WTC11 (cell line): ENCODE measurements at regions not wholly inside any gene's neighbourhood (a gene's known extent, or its start where the extent isn't known, plus 50 kb on each side); places are given as distances from the start of the nearest gene placed in this dataset.

Experiments used
- AR ChIP-seq: fragments of 250-450 bp; sonication (Bioruptor Pico); IDR thresholded peaks from 2 replicates; pipeline ENCODE4 v1.9.0; 2021; ENCODE audit warnings: mild to moderate bottlenecking
- CTCF ChIP-seq: fragments of 200-600 bp; IDR thresholded peaks from 2 replicates; pipeline ENCODE4 v1.8.0; 2022; ENCODE audit warnings: antibody characterized with exemption
- GRHL2 ChIP-seq: fragments of 250-450 bp; sonication (Bioruptor Pico); IDR thresholded peaks from 2 replicates; pipeline ENCODE4 v1.8.0; 2022; ENCODE audit warnings: mild to moderate bottlenecking, moderate library complexity; ENCODE audit not compliant: insufficient replicate concordance, severe bottlenecking
- JUN ChIP-seq: sonication (generic); formaldehyde crosslinking; IDR thresholded peaks from 2 replicates; pipeline ENCODE4 v1.8.0; 2023; ENCODE audit warnings: mild to moderate bottlenecking, missing genetic modification reagents
- MAX ChIP-seq: sonication (generic); formaldehyde crosslinking; IDR thresholded peaks from 2 replicates; pipeline ENCODE4 v1.8.0; 2022; ENCODE audit warnings: mild to moderate bottlenecking, missing genetic modification reagents
- MLX ChIP-seq: sonication (generic); formaldehyde crosslinking; IDR thresholded peaks from 2 replicates; pipeline ENCODE4 v1.8.1; 2023; ENCODE audit warnings: mild to moderate bottlenecking, missing genetic modification reagents, moderate library complexity
- NFATC4 ChIP-seq: fragments of 250-450 bp; sonication (Bioruptor Pico); IDR thresholded peaks from 2 replicates; pipeline ENCODE4 v1.9.0; 2021; ENCODE audit warnings: mild to moderate bottlenecking
- NR2C2 ChIP-seq: sonication (generic); formaldehyde crosslinking; IDR thresholded peaks from 2 replicates; pipeline ENCODE4 v1.8.0; 2022; ENCODE audit warnings: mild to moderate bottlenecking, missing genetic modification reagents
- TP53 ChIP-seq: sonication (generic); formaldehyde crosslinking; IDR thresholded peaks from 2 replicates; pipeline ENCODE4 v1.8.1; 2023; ENCODE audit warnings: mild to moderate bottlenecking, missing genetic modification reagents
- USF2 ChIP-seq: sonication (generic); formaldehyde crosslinking; IDR thresholded peaks from 2 replicates; pipeline ENCODE4 v1.8.1; 2023; ENCODE audit warnings: mild to moderate bottlenecking, missing genetic modification reagents, moderate library complexity
- ZNF281 ChIP-seq: sonication (generic); formaldehyde crosslinking; IDR thresholded peaks from 2 replicates; pipeline ENCODE4 v1.8.0; 2023; ENCODE audit warnings: mild to moderate bottlenecking, missing genetic modification reagents

GRCh38 chr18:27250471-27250870 lies 65.4 kb upstream of the CHST9 start:
- TF ChIP-seq USF2 (CRISPR knock-in tag): no peak
- no peak for TF ChIP-seq CTCF
- no peak for TF ChIP-seq GRHL2 (CRISPR knock-in tag)
- no peak for TF ChIP-seq JUN
- TF ChIP-seq TP53 (CRISPR knock-in tag): no peak
- no peak for TF ChIP-seq MLX
- no peak for TF ChIP-seq MAX (CRISPR knock-in tag)
- no peak for TF ChIP-seq NFATC4 (CRISPR knock-in tag)
- no peak for TF ChIP-seq ZNF281 (CRISPR knock-in tag)
- no peak for TF ChIP-seq NR2C2 (CRISPR knock-in tag)
- TF ChIP-seq AR: no peak
